HUES6 (cell line): ENCODE measurements at regions not wholly inside any gene's neighbourhood (a gene's known extent, or its start where the extent isn't known, plus 50 kb on each side); places are given as distances from the start of the nearest gene placed in this dataset.

ENCODE experiments used
- H3K27ac ChIP-seq: 2 replicates; pipeline ENCODE4 v1.7.0; 2013; ENCODE audit warnings: low read depth, mild to moderate bottlenecking, low read length, inconsistent platforms
- H3K27me3 ChIP-seq: 2 replicates; pipeline ENCODE4 v1.6.1; 2013; ENCODE audit warnings: low read length; ENCODE audit not compliant: control insufficient read depth, insufficient read depth
- H3K36me3 ChIP-seq: 2 replicates; pipeline ENCODE4 v1.6.1; 2013; ENCODE audit warnings: low read length; ENCODE audit not compliant: control insufficient read depth, insufficient read depth
- H3K4me1 ChIP-seq: 2 replicates; pipeline ENCODE4 v1.6.1; 2013; ENCODE audit warnings: low read length; ENCODE audit not compliant: control insufficient read depth, insufficient read depth
- H3K4me3 ChIP-seq: 2 replicates; pipeline ENCODE4 v1.5.1; 2013; ENCODE audit warnings: low read depth, low read length
- H3K9ac ChIP-seq: one replicate; pipeline ENCODE4 v1.6.1; 2013; ENCODE audit warnings: mild to moderate bottlenecking, low read length
- H3K9me3 ChIP-seq: 2 replicates; pipeline ENCODE4 v1.6.1; 2013; ENCODE audit warnings: low read depth, low read length; ENCODE audit not compliant: control insufficient read depth, insufficient read depth

DNA sequence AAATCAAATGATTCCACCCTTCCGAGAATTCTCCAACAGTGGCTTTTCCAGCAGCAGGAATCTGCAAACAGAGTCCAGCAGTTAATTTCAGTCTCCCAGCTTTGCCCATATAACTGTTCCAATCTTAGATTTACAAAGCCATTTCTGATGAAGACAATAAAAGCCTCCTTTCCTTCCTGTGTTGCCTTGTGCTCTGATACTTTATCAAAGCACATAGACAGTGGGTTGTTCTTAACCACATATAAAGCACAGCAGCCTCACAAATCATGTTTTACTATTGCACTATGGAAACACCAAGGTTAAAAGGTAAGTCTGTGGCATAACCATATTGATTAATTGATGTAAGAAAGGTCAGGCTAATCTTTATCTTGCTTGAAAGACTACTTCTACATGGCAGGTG is 89.8 kb upstream of the MMADHC start:
- H3K4me3 ChIP-seq: no peak overlapping the region
- H3K9me3 ChIP-seq: no peaks in the 10 kb centered on the region
- no peaks in the 10 kb centered on the region for H3K36me3 ChIP-seq
- H3K4me1 ChIP-seq: no peaks in the 10 kb centered on the region
- no peak overlapping the region for H3K27ac ChIP-seq
- H3K27me3 ChIP-seq: no peaks in the 10 kb centered on the region
- H3K9ac ChIP-seq: no peak overlapping the region

- Histone ChIP-seq H3K9me3 (no peaks in the 10 kb centered on the region), H3K27ac (no peak overlapping the region), H3K36me3 (no peaks in the 10 kb centered on the region), H3K4me1 (peaks cover 3% of the 10 kb centered on the region; the same call in 1 of the 2 replicates), H3K27me3 (no peaks in the 10 kb centered on the region), H3K9ac (no peak overlapping the region), H3K4me3 (no peak overlapping the region)
Measured at GRCh38 chr2:149670086-149670485, 82.5 kb upstream of the MMADHC start.

DNA sequence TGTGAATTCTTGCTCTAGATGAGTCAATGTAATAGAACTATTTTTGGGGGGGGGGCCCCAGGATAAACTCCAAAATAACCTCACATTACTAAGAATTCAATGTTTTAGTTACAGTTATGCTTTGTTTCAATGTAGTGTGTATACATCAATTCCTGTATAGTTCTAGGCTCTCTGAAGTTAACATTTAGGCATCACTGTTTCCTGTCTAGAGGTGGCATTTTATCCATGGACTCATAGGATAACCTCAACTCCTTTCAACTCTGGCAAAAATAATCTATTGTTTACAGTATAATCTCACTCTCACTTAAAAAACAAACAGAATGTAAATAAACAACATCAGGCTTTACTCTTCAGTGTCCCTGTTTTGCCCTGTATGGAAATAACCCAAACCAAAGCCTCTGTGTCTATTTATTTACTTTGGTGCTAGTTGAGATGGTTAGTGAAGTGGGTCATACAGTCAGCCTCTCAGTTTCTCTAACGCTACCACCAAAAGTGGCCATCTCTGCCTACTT is 79.3 kb upstream of the MMADHC start:
- H3K27ac ChIP-seq: no peak overlapping the region
- H3K4me3 ChIP-seq: no peak overlapping the region
- peaks cover 6% of the 10 kb centered on the region; the same call in 1 of the 2 replicates for H3K9me3 ChIP-seq
- H3K4me1 ChIP-seq: peaks cover 3% of the 10 kb centered on the region; the same call in 1 of the 2 replicates
- H3K27me3 ChIP-seq: no peaks in the 10 kb centered on the region
- no peaks in the 10 kb centered on the region for H3K36me3 ChIP-seq
- no peak overlapping the region for H3K9ac ChIP-seq

DNA sequence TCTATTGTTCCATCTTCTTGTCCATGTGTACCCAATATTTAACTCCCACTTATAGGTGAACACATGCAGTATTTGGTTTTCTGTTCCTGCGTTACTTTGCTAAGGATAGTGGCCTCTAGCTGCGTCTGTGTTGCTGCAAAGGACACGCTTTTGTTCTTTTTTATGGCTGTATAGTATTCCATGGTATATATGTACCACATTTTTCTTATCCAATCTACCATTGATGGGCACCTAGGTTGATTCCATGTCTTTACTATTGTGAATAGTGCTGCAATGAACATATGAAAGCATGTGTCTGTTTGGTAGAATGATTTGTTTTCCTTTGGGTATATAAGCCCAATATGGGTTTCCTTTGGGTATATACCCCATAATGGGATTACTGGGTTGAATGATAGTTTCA is 77.3 kb upstream of the MMADHC start:
- H3K36me3 ChIP-seq: no peaks in the 10 kb centered on the region
- no peak overlapping the region for H3K27ac ChIP-seq
- no peaks in the 10 kb centered on the region for H3K27me3 ChIP-seq
- peaks cover 6% of the 10 kb centered on the region; the same call in 1 of the 2 replicates for H3K9me3 ChIP-seq
- H3K4me1 ChIP-seq: peaks cover 3% of the 10 kb centered on the region; the same call in 1 of the 2 replicates
- no peak overlapping the region for H3K9ac ChIP-seq
- H3K4me3 ChIP-seq: no peak overlapping the region

GRCh38 chr2:149662556-149662955 is 75.0 kb upstream of the MMADHC start:
- H3K27ac ChIP-seq: no peak overlapping the region
- peaks cover 3% of the 10 kb centered on the region; the same call in 1 of the 2 replicates for H3K4me1 ChIP-seq
- H3K9ac ChIP-seq: no peak overlapping the region
- H3K9me3 ChIP-seq: peaks cover 6% of the 10 kb centered on the region; the same call in 1 of the 2 replicates
- H3K4me3 ChIP-seq: no peak overlapping the region
- H3K27me3 ChIP-seq: no peaks in the 10 kb centered on the region
- H3K36me3 ChIP-seq: no peaks in the 10 kb centered on the region

DNA sequence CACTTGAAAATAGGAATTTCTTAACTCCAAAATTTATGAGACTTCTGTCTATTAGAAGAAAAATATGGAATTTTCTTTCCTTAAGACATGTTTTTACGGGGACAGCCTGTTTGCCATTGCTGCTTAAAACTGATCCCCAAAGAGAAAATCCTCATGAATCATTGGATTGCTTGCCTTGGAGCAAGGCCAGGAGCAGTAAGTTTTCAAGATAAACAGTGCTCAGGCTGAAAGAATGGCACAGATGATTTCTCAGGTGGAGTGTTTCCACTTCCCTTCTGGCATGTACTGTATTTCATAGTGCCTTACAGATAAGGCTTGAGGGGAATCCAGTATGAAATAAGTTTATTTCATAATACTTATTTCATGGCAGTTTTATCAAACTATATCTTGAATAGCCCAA is 74.3 kb upstream of the MMADHC start:
- Histone ChIP-seq H3K27me3 (no peaks in the 10 kb centered on the region), H3K36me3 (no peaks in the 10 kb centered on the region)

GRCh38 chr2:149658553-149658952 is 71.0 kb upstream of the MMADHC start:
- Histone ChIP-seq H3K36me3 (no peaks in the 10 kb centered on the region), H3K27ac (no peak overlapping the region), H3K4me3 (no peak overlapping the region), H3K9me3 (no peaks in the 10 kb centered on the region), H3K9ac (no peak overlapping the region), H3K4me1 (no peaks in the 10 kb centered on the region; the same call in 1 of the 2 replicates), H3K27me3 (no peaks in the 10 kb centered on the region)

More for the DNA sequence above, 74.3 kb upstream of the MMADHC start:
- Histone ChIP-seq H3K4me1 (no peaks in the 10 kb centered on the region), H3K9me3 (peaks cover 6% of the 10 kb centered on the region; the same call in 1 of the 2 replicates), H3K27ac (no peak overlapping the region), H3K4me3 (no peak overlapping the region), H3K9ac (no peak overlapping the region)

- Histone ChIP-seq H3K9ac (no peak overlapping the region), H3K9me3 (no peaks in the 10 kb centered on the region), H3K27ac (no peak overlapping the region), H3K4me1 (no peaks in the 10 kb centered on the region; the same call in 1 of the 2 replicates), H3K36me3 (no peaks in the 10 kb centered on the region), H3K4me3 (no peak overlapping the region), H3K27me3 (no peaks in the 10 kb centered on the region)
Measured at GRCh38 chr2:149657401-149658040, 69.9 kb upstream of the MMADHC start.

DNA sequence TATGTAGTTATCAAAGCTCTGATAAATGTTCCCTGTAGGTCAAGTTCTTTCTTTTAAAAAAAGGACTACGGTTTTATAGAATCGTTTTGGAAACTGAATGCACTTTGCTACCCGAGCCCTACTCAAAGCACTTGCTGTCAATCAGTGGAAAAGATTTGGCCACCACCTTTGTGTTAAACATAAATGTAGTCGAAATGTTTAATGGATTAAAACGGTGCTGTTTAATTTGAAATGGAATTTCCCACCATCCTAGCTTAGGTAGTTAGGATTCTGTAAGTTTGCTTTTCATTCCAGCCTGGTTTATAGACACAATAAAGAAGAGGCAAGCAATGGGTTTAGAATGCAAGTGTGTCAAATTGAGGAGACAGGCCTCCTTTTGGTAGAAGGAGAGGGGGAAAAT is 69.4 kb upstream of the MMADHC start:
- Histone ChIP-seq H3K9me3 (no peaks in the 10 kb centered on the region), H3K27ac (no peak overlapping the region), H3K27me3 (no peaks in the 10 kb centered on the region)

GRCh38 chr2:149653831-149654445 is 66.4 kb upstream of the MMADHC start:
- Histone ChIP-seq H3K36me3 (no peaks in the 10 kb centered on the region), H3K4me3 (no peak overlapping the region), H3K27me3 (no peaks in the 10 kb centered on the region), H3K4me1 (no peaks in the 10 kb centered on the region; the same call in 1 of the 2 replicates), H3K9me3 (no peaks in the 10 kb centered on the region), H3K27ac (no peak overlapping the region), H3K9ac (no peak overlapping the region)

More for the DNA sequence above, 69.4 kb upstream of the MMADHC start:
- no peak overlapping the region for H3K9ac ChIP-seq
- H3K36me3 ChIP-seq: no peaks in the 10 kb centered on the region
- H3K4me3 ChIP-seq: no peak overlapping the region
- no peaks in the 10 kb centered on the region; the same call in 1 of the 2 replicates for H3K4me1 ChIP-seq

DNA sequence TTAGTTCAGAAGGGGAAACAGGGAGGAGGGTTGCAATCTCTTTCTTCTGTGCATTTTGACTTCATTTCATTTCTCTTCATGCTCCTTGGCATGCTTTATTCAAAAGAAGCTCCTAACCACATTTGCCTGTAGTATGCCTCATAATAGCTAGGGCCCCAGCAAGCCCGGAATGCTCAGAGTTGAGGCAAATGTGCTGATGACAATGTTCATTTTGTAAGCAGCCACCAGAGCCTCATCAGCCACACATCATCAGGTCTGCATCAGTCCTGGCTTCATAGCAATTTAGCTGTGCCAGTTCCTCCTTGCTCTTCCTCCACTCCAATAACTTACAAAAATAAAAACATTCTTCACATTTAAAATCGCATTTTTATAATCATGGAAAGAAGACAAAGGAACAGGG is 65.4 kb upstream of the MMADHC start:
- Histone ChIP-seq H3K9ac (no peak overlapping the region), H3K4me1 (no peaks in the 10 kb centered on the region; the same call in 1 of the 2 replicates), H3K4me3 (no peak overlapping the region), H3K27ac (no peak overlapping the region), H3K9me3 (no peaks in the 10 kb centered on the region), H3K27me3 (no peaks in the 10 kb centered on the region), H3K36me3 (no peaks in the 10 kb centered on the region)
